CD4-positive, alpha-beta T cell treated with Interleukin-17A for 1 hour (primary cell): ENCODE measurements at regions not wholly inside any gene's neighbourhood (a gene's known extent, or its start where the extent isn't known, plus 50 kb on each side); places are given as distances from the start of the nearest gene placed in this dataset.

Source experiments
- DNase-seq: peaks from one replicate; pipeline ENCODE4 v3.0.0-alpha.2; 2020

DNA sequence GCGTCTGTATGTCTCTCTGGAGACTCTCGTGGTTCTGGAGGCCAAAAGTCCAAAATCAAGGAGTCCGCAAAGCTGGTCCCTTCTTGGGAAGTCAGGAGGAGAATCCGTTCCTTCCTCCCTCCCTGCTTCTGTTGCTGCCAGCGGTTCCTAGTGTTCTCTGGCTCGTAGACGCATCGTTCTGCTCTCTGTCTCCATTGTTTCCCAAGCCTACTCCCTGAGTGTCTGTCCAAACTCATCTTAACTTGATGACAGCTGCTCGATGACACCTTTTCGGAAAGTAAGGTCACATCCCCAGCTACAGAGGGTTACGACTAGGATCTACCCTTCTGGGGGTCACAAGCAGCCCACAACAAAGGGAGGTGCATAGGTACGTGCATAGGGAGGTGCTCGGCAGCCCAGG is 80.7 kb upstream of the FOXF1 start:
- no peak for DNase-seq

DNA sequence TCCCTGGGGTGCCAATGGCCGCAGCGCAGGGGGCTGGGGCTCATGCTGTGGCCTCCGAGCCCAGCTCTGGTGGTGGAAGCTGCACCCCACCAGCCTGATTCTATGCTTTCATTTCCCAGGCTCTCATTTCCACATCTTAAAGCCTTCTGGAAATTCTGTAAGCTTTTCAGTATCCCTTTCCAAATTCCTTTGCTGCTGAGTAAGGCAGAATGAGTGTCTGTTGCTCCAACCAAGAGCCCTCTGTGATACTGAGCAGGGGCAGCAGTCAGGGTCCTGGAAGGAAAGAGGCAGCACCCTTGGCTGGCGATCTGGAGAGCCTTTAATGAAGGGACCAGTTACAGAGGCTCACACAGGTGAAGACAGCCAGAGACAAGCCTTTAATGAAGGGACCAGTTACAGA is 79.5 kb upstream of the FOXF1 start:
- no peak for DNase-seq

DNA sequence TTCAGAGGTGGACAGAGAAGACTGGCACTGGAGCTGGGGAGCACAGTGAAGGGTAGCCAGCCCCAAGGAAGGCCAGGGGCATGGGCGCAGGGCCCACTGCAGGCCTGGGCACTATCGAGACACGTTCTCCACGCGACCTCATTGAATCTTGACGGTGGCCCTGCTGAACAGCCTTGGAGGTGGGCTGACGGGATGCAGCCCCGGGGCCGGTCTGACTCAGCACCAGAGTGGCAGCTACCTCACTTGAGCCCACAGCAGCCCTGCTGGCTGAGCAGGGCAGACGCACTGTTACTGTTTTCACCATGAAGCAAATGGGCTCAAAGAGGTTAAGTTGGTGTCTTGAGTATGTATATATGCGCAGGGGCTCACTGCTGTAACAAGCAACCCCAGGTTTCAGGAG is 78.8 kb upstream of the FOXF1 start:
- DNase-seq, result no peak

DNA sequence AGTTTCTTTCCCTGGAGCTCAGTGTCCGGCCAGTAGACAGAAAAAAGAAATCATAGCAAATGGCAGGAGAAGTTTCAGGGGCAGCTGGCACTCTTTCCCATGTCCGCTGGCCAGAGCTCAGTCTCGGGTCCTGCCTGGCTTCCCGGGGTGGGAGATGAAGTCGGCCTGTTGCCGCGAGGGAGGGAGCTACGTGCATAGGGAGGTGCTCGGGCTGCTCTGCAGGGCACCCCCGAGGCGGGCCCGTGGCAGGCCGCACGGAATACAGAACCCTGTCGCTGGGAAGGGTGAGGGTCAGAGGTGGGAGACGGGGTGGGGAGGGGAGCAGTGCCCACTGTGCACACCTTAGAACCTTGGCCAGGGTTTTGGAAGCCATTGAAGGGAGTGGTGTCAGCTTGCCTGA is 78.3 kb upstream of the FOXF1 start:
- no peak for DNase-seq

DNA sequence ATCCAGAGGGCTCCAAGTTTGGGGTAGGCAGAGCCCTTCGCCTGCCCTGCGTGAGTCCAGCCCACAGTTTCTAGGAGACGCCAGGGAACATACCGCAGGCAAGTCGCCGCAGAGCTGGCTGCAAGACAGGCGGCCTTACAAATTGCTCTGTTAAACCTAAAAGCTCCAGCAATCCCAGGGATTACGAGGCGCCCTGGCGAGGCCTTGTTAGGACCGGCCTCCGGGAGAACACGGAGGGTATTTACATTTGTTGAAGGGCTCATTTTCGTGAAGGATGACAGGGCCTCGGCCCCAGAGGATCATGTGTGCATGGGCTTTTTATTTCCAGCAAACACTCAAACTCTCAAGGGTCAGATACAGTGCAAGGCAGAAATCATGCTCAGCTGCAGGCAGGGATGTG is 77.6 kb upstream of the FOXF1 start:
- DNase-seq, result no peak

DNA sequence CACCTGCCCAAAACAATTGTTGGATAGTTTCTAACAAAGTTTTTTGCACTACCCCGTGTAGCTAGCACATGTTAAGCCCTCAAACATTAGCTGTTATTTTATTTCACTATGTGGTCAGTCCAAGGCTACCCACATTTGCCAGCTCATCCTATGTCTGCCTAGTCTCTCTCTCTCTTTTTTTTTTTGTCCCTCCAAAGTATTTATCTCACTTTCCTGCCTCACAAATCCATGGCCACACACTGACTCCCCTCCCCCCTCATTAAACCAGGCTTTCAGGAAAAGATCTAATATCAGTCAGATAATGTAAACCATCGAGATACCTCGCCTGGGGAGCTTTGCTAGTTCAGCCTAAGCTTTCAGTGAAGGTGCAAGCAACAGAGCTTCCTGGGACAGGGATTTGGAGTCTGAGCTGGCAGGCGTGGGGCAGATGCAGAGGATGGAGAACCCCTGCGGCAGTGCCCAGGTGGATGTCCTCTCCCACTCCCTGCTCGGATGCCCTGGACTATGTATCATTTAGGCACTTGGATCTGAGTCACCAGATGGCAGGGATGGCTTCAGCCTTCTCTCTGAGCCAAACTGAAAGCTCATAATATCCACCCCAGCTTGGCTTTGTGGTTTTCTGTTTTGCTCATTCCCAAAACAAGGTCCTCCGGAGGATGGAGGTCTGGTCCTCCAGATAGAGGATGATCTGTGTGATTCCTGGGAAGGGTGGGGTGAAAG is 73.7 kb upstream of the FOXF1 start:
- no peak for DNase-seq

DNA sequence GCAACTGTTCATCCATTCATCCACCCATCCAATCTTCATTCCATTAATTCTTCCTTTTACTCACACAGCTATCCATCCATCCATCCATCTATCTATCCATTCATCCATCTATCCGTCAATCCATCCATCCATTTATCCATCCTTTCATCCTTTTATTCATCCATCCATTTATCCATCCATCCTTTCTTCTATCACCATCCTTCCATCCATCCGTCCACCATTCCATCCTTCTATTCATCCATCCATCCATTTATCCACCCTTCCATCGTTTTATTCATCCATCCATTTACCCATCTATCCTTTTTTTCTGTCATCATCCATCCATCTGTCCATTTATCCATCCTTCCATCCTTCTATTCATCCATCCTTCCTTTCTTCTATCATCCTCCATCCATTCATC is 73.0 kb upstream of the FOXF1 start:
- no peak for DNase-seq

DNA sequence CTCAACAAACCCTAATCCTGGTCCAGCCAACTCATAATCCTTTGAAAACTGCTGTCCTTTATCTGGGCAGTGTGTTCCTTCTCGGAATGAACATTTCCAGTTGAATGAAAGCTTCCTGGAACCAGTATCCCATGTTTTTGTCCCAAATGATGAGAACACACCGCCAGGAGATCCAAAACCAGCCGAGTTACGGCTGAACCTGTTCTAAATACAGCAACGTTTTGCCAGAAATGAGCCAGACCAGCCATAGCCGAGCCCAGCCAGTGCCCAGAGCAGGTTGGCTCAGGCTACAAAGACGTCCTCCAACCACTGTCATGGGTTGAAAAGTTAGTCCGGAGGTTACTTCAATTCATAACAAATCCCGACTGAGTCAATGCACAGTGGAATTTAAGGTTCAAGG is 67.6 kb upstream of the FOXF1 start:
- no peak for DNase-seq

DNA sequence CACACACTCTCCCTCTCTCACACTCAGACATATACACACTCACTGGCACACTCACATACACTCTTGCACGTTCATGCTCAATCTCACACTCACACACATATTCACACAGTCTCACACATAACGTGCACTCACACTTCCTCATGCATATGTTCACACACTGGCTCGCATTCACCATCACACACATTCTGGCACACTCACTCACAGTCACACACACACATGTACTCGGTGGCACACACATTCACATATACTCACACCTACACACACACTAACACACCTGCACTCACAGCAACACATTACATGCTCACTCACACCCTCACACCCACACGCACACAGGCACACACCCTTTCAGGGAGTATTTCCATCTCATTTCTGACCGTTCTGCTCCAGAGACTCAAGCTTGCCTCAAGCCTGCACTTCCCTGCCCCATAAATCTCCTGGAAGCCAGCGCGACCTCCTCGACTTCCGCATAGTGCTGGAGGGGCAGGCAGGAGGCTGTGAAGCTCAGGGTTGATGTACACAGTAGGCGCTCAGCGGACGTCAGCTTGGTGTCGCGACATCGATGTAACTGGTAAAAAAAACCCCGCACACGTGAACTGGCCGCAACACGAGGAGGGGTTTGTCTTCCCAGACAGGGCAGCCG is 66.7 kb upstream of the FOXF1 start:
- no peak for DNase-seq

DNA sequence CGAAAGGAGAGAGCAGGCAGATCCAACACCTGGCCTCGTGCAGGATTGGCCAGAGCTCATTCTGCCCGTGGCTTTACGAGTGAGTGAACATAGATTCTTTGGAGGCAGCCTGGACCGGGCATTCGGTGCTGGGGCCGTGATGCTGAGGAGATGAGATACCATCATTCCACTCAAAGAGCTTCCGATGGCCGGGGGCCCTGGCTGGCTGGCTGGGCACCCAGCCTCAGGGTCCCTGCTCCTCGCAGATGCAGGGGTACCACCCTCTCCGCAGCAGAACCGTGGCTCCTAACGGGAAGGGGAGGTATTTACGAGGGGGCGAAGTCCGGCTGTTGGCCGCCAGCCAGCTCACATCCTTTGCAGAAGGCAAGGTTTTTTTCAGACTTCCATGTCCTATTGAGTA is 66.1 kb upstream of the FOXF1 start:
- DNase-seq, result no peak

DNA sequence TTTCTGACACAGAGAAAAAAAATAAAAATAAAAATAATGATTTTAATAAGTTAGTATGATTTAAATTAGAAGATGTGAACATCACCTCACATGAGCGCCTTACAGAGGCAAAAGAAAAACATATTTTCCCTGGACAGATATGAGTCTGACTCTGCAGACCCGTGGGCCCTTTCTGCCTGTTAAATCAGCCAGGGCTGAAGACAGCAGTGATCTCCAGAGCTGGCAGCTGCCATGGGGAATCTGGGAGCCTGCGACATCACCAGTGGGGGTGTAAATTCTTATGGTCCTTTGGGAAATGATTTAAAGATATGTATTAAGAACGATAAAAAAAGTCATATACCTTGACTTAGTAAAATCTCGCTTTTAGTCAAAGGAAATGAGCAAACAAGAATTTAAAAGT is 65.7 kb upstream of the FOXF1 start:
- DNase-seq, result no peak

DNA sequence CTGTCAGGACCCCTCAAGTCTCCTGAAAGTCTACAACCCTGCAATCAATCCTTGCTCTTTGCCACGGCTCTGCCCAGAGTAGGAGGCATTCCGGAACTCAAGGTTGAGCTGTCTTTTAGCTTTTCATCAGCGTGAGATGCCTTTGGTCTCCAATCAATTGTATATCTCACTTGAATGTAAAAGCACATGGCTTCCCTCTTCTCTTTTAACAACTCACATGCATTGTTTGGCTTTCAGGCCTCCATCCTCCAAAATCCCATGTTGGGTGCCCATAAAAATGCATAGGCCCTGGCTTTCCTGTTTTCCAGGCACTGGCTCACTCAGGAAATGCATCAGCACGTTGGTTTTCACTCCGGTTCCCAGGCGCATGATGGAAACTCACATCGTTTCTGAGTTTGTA is 64.0 kb upstream of the FOXF1 start:
- DNase-seq, result no peak

DNA sequence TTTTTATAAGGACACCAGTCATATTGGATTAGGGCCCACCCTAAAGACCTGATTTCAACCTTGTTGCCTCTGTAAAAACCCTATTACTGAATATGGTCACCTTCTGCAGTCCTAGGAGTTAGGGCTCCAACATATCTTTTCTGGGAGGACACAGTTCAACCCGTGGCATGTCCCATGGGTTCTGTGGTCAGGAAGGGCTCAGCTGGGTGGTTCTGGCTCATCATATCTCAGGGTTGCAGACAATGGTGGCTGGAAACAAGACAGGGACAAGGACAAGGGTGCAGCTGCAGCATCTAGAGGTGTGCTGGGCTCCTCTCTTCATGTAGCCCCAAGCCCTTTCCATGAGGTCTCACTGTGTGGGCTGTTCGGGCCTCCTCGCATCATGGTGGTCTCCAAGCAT is 63.1 kb upstream of the FOXF1 start:
- DNase-seq, result no peak

DNA sequence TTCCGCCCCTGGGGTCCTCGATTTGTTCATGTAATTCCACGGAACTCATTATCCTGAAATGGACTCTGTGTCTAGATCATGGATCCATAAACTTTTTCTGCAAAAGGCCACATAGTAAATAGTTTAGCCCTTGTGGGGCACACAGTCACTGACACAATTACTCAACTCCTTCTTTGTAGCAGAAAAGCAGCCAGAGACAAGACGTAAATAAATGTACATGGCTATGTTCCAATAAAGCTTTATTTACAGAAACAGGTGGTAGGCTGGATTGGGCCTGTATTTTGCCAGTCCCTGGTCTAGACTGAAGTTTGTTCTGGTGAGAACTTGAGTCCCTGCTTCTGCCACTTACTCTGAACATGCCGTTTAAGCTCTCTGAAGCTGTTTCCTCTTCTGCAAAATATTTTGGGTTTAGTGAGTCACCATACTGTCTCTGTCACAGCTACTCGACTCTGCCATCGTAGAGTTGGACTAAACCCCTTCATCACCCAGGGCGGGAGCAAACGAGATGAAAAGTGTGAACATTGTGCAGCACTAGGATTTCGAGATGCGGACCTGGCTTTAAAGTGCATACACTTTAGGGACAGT is 61.9 kb upstream of the FOXF1 start:
- DNase-seq, result no peak

DNA sequence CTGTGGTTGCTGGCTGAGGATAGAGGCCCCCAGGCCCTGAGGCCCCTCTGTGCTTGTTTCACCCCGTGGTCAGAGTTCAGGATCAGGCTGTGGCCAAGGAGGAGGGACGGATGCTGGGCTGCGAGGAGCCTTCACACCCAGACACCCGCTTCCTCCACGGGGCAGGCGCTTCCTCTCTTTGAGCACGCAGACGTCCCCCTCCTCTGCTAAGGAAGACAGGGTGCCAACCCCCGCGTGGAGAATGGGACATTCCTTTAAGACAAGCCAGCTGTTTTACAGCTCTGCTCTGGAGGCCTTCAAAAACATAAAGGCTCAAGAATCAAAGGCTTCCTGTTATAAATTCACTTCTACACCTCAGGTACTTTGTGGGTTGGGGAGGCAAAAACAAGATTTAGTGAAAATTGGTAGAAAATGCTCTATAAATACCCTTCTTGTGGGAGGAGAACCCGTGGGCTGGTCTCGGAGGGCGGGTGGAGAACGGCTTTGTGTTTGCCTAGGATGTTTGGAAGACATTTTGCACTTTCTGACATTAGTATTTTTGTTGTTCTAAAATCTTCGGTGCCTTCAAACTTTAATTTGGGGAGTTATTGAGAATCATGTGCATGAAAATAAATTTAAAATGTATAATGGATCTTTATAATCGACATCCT is 60.8 kb upstream of the FOXF1 start:
- no peak for DNase-seq

DNA sequence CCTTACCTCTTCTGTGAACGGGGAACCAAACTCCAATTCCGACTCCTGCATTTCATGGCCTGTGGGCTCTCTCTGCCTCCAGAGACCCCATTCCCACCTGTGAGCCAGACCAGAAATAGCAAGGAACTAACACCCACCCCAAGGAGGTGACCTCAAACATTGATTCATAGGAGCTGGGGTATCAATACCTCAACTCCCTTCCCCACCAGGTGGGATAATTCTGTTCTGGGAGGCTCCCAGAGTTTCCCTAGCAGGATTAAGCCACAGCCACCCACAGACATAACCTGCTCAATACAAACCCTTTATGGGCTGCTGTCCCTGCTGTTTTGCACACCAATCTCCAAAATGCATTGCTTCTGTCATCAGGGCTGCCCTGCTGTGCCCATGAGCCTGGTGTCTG is 59.6 kb upstream of the FOXF1 start:
- no peak for DNase-seq

DNA sequence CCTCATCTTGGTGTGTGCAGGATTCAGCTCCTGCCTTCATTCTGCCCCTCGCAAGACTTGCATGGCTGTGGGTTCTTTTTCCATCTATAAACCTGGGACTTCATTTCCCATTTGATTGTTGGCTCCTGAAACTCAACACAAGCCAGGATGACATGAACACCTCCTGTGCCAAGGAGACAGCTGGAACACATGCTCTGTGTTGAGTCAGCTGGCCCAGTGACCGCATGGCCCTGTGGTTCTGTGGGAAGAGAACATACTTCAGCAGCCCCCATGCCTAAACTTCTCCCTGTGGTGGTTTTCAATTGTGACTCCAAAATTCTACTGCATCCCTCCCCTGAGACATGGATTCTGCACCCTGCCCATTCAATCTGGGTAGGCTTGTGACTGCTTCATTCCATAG is 57.9 kb upstream of the FOXF1 start:
- DNase-seq, result no peak

DNA sequence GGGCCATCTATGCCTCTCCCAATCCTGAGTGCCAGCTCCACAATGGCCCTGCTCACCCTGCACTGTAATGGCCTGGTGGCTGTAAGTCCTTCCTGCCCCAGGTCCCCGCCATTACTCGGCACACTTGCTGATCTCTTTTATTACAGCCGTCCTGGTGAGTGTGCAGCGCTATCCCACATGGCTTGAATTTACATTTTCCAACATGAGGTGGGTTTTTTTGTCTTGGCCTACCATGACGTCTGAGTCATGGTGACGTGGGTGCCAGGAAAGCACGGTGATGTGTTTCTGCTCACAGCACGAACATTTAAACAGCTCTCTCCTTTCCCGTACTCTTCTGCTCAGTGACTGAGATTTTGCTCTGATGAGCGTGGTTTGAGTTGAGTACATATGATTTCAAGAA is 55.2 kb upstream of the FOXF1 start:
- DNase-seq, result no peak

DNA sequence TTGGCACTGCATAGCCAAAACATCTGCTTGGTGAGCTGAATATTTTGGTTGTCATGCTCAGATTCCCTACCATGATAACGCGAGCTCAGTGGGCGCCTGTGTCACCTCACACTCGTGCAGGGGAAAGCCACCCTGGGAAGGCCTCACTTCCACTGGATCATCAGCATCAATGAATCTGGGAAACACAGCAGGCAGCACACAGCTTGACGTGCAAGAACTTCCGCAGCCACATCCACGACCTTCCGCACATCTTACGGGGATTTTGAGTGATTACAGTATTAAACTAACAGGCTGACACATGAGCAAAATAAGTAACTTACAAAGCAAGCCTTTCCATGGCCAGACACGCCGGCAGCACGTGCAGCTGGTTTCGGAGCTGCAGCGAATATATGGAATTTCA is 54.7 kb upstream of the FOXF1 start:
- DNase-seq, result no peak

DNA sequence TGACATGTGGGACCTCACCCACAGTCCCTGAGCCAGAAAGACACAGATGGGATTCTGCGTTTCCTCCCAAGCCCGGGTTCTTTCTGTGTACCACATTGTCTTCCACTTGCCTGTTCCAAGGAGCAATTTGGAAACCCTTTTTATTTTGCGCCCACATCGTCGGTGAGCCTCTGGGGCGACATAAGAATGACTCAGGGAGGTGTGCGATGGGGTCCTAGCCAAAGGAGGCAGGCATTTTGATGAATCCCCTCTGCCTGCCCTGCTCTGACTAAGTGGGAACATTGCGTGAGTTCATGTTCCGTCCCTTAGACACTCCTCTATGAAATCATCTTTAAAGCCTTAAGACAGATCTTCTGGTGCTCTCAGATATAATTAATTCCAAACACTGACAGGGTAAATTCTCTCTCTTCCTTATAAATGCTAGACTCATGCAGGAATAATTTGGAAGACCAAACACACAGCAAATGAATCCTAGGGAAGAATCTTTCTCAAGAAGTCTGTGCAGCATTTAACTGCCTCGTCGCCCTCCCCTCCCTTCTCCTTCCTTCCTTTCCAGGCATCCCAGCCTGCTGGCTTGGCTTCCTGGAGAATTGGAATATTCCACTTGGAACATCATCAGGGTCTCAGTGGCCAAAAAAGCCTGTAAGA is 52.7 kb upstream of the FOXF1 start:
- DNase-seq, result no peak

DNA sequence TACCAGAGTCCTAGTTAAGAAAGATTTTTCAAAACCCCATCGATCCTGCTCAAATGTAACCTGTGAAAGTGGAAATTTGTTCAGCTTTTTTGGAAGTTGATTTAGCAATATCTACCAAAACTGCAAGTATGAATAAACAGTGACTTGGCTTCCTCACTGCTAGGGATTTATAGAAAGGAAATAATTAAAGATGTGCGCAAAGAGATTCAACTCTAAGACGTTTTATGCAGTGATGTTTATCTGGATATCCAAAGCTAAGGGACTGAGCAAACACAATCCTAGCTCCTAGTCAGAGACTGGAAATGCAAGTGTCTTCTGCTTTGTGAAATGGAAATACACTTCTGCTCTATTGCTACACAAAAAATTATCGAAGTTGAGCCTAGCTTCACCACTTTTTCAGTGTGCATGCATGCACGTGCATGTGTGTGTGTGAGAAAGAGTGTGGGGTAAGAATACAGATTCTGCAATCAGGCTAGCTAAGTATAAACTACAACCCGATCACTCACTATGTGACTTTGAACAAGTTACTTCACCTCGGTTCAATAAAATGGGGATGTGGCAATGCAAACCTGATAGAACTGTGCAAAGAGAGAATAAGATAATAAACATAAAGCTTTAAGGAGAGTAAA is 52.1 kb upstream of the FOXF1 start:
- no peak for DNase-seq

DNA sequence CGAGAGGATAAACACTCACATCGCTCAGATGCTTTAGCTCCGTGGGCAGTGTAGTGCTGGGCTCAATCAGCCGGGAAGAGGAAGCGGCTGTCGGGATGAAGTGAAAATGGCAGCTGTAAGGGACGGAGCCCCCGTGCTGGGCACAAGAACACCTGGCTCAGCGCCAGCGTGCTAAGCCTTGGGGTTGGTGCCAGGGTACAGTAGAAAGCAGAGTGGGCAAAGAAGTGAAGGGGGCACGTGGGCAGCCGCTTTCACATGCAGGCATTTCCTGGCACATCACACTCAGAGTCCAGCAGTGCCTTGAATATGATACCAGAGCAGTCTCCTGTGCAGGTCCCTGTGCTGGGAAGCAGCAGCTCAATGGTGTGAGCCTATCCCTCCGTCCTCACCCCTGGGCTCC is 51.1 kb upstream of the FOXF1 start:
- DNase-seq, result no peak
